Astrocyte (in vitro differentiated cells and primary cell): ENCODE measurements at regions not wholly inside any gene's neighbourhood (a gene's known extent, or its start where the extent isn't known, plus 50 kb on each side); places are given as distances from the start of the nearest gene placed in this dataset.

Source experiments
- EZH2 ChIP-seq: IDR thresholded peaks from 2 replicates; pipeline ENCODE4 v1.6.1; 2012; ENCODE audit warnings: mild to moderate bottlenecking, low read length, inconsistent platforms; ENCODE audit not compliant: insufficient read depth
- TF ChIP-seq, protein P1 (sequence below): IDR thresholded peaks from 2 replicates; pipeline ENCODE4 v1.5.1; 2011; ENCODE audit warnings: low read depth, mild to moderate bottlenecking, inconsistent platforms, low read length, moderate library complexity; ENCODE audit not compliant: insufficient read depth

DNA sequence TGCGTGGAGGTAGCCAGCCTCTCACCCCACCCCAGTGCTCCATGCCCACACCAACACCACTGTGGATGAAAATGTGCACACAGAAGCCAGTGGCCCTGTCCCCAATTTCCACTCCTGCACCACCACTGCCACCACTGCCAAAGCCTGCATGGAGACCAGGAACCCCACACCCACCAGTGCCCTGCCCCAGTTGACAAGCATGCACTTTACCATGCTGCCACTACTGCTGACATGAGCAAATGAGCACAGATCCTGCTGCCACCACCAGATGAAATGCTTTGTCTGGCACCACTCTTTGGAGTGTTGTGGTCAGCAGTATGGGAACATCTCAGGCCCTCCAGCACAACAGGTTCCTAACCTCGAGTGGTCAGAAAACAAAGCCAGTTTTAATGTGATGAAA is 104.1 kb downstream of the ATXN7L3B start:
- TF ChIP-seq, protein P1, sequence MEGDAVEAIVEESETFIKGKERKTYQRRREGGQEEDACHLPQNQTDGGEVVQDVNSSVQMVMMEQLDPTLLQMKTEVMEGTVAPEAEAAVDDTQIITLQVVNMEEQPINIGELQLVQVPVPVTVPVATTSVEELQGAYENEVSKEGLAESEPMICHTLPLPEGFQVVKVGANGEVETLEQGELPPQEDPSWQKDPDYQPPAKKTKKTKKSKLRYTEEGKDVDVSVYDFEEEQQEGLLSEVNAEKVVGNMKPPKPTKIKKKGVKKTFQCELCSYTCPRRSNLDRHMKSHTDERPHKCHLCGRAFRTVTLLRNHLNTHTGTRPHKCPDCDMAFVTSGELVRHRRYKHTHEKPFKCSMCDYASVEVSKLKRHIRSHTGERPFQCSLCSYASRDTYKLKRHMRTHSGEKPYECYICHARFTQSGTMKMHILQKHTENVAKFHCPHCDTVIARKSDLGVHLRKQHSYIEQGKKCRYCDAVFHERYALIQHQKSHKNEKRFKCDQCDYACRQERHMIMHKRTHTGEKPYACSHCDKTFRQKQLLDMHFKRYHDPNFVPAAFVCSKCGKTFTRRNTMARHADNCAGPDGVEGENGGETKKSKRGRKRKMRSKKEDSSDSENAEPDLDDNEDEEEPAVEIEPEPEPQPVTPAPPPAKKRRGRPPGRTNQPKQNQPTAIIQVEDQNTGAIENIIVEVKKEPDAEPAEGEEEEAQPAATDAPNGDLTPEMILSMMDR, result no peak
- no peak for TF ChIP-seq EZH2
